Epithelial cell of proximal tubule (primary cell): ENCODE measurements at regions not wholly inside any gene's neighbourhood (a gene's known extent, or its start where the extent isn't known, plus 50 kb on each side); places are given as distances from the start of the nearest gene placed in this dataset.

Experiments used
- DNase-seq: peaks from one replicate; pipeline ENCODE4 v3.0.0-alpha.2; 2011; ENCODE audit warnings: low read depth
- H3K4me3 ChIP-seq: 2 replicates; pipeline ENCODE4 v1.5.1; 2011; ENCODE audit warnings: low read depth, mild to moderate bottlenecking, low read length
- TF ChIP-seq, protein P1 (sequence below): conservative IDR thresholded peaks from 2 replicates; pipeline ENCODE4 v1.5.1; 2012; ENCODE audit warnings: low read depth, mild to moderate bottlenecking, low read length

DNA sequence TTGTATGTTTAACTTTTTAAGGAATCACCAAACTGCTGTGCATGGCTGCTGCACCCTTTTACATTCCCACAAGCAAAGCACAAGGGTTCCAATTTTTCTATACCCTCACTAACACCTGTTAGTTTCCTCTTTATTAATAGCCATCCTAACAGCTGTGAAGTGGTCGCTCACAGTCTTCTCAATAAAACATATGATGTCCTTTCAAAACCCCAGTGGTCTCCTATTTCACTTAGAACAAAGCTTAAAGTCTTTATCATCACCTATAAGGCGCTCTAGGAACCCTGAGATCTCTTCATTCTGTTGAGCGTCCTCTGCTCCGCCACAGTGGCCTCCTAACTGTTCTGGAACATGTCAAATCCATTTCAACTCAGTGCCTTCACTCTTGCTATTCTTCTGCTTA, 400.5 kb downstream of the KLF12 start:
- TF ChIP-seq, protein P1, sequence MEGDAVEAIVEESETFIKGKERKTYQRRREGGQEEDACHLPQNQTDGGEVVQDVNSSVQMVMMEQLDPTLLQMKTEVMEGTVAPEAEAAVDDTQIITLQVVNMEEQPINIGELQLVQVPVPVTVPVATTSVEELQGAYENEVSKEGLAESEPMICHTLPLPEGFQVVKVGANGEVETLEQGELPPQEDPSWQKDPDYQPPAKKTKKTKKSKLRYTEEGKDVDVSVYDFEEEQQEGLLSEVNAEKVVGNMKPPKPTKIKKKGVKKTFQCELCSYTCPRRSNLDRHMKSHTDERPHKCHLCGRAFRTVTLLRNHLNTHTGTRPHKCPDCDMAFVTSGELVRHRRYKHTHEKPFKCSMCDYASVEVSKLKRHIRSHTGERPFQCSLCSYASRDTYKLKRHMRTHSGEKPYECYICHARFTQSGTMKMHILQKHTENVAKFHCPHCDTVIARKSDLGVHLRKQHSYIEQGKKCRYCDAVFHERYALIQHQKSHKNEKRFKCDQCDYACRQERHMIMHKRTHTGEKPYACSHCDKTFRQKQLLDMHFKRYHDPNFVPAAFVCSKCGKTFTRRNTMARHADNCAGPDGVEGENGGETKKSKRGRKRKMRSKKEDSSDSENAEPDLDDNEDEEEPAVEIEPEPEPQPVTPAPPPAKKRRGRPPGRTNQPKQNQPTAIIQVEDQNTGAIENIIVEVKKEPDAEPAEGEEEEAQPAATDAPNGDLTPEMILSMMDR: no peak
- no peak overlapping the region for H3K4me3 ChIP-seq
- DNase-seq: no peak

DNA sequence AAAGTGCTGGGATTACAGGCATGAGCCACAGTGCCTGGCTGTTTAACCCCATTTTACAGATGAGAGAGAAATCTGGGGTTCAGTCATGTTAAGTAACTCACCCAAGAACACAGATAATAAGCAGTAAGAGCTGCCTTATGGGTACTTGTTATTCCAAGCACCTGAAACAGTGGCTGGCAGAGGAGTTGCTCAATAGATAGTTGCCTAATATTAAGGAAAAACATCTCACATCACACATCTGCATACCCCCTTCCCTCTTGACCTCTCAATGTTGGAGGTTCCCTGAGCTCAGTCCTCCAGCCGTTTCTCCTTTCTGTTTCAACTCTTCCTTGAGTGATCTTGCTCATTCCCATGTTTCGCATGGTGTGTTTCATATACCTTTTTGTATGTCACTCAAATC, 401.9 kb downstream of the KLF12 start:
- TF ChIP-seq, protein P1: no peak
- H3K4me3 ChIP-seq: no peak overlapping the region
- DNase-seq: no peak

DNA sequence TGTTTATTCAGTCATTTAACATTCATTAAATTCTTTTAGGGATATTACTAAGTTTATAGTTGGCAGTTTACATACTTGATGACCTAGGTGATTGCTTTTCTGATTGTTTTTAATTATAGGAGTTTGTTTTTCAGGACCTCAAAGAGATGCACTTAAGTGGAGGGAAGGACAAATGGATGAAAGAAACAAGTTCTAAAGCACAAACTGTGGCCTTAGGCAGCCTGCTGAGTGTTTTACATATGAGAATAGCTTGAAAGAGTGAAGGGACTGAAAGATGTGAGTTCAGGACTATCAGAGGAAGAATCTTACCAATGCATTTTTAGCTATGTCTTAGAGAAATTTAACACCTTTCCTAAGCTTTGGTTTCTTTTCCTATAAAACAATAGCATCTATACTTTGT, 402.6 kb downstream of the KLF12 start:
- TF ChIP-seq, protein P1: no peak
- no peak overlapping the region for H3K4me3 ChIP-seq
- DNase-seq: no peak

DNA sequence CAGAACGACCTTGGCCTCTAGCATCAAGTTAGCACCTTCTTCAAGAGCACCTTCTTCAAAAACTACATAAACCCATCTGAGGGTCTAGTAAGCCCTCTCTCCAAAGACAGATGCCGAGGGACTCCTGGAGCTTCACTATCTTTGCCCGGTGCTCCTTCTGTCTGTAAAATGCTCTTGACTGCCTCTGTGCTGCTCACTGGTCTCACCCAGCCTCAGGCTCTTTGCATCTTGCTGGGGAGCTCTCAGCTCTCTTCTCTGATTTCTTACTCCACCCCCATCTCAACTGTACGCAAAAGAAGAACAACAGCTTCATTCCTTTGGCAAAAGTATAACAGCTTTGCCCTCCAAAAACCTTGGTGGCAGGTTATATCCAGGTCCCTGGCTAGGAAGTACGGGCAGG, 404.2 kb downstream of the KLF12 start:
- H3K4me3 ChIP-seq: no peak overlapping the region
- TF ChIP-seq, protein P1: no peak
- no peak for DNase-seq

DNA sequence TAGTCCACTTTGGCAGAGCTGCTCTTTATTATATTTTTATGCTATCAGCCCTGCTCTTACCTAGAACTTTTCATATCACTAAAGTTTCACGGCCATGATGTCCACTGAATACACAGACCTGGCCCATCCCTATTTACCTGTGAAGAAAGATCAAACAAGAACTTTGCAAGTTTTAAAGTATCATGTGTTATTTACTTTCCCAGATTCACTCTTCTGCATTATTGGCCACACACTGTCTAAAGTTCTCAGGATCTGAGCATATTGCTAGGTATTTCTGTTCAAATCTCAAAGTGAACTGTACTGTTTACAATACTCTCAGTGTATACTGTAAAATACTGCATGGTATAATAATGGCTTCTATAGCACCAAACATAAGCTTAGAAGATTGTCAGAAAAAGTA, 405.2 kb downstream of the KLF12 start:
- TF ChIP-seq, protein P1: no peak
- DNase-seq: no peak
- no peak overlapping the region for H3K4me3 ChIP-seq

DNA sequence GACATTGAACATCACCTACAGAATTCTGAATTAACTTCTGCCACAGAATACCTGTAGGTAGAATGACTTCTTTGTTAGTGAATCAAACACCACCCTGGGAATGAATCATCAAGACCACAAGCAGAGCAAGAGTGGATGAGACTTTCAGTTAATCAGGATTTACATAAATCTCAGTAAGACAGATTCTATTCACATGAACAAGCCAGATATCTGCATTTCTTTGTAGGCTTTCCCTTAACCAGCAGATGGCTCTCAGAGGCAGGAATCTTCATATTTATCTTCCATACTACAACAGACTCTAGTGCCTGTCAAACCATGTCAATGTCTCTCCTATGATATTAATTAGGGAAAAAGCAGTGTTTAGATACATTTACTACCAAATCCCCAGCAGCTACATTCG, 412.1 kb downstream of the KLF12 start:
- TF ChIP-seq, protein P1: peak; percentile 57
- H3K4me3 ChIP-seq: no peak overlapping the region
- peak; percentile 72 for DNase-seq

DNA sequence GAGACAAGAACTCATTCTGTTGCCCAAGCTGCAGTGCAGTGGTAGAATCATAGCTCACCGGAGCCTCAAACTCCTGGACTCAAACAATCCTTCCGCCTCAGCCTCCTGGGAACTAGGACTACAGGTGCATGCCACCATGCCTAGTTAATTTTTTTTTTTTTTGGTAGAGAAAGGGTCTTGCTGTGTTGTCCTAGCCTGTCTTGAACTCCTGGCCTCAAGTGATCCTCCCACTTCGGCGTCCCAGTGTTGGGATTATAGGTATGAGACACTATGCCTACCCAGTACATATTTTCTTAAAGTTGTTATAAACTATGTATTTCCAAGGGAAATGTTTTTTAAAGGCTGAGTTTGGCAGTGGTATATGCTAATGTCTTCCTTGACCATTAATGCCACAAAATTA, 412.6 kb downstream of the KLF12 start:
- DNase-seq: no peak
- TF ChIP-seq, protein P1: no peak
- no peak overlapping the region for H3K4me3 ChIP-seq
